ENCODE measurements at regions not wholly inside any gene's neighbourhood (a gene's known extent, or its start where the extent isn't known, plus 50 kb on each side); places are given as distances from the start of the nearest gene placed in this dataset.

DNA sequence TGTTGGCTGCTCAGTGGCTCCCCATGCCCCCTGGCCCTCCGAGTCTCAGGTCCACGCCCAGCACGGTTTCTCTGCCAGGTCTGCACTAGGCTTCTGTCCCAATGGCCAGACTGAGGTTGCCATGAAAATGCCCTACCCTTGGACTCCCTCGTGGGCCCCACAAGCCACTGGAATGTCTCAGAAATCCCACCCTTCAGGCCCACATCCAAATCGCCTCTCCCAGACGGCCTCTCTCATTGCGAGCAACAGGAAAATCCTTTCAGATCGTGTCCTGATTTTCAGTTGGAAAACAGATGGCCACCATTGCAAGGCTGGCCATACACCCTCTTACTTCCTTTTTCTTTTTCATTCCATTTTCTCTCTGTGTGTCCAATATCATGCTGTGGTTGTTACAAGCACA, 77.3 kb downstream of the IRF2BPL start:
- CTCF ChIA-PET: no interaction called here
- POLR2A ChIA-PET: no interaction called here
- no peak for TF ChIP-seq SUZ12 (IDR thresholded peaks at IDR 0.05)
- DNase-seq (ENCODE audit: extremely low spot score): no peak

DNA sequence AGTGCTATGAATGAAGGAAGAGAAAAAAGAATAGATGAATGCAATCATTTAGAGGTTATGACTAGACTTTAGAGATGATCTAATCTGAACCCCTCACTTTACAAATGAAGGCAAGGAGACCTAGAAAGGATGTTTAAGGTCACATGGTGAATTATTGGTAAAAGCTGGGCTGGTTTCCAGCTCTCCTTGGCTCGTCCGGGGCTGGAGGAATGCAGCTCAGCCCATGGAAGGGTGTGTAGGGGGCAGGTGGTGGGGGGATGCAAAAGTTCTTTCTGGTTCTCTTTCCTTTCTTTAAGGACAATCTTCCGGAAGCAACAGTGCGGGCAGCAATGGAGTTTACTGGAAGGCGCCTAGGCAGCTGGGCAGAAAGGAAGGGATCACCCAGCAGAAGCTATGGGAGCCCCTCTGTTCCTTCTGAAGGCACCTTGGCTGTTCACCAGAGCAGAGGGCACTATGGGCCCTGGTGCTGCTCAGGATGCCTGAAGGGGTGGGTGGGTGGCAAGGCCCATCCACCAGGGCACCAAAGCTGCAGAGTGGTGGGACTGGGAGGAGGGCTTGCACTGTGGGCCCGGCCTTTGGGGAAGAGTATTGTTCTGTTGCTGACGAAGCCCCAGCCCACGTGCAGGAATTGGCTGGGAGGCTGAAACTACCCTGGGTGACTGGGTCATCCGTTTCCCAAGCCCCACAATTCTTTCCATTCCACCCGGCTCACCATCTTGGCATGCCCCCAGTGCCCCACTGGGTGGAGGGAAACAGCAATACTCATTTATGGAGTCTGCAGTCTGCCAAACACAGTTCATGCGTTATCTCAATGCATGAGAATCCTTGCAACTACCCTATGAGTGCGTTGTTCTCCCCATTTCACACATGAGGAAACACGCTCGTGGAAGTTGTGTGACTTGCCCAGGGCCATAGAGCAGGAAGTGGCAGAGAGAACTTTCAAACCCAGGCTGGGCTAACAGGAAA, 78.2 kb downstream of the IRF2BPL start:
- no peak for DNase-seq (ENCODE audit: extremely low spot score)
- POLR2A ChIA-PET: interaction anchor here (0.8 kb wide), 1 partner anchor 27 kb away, joined by 3 read pairs; no protein-coding TSS in a partner anchor
- no peak for TF ChIP-seq L3MBTL2 (conservative IDR thresholded peaks at IDR 0.05)
- TF ChIP-seq, protein P1, sequence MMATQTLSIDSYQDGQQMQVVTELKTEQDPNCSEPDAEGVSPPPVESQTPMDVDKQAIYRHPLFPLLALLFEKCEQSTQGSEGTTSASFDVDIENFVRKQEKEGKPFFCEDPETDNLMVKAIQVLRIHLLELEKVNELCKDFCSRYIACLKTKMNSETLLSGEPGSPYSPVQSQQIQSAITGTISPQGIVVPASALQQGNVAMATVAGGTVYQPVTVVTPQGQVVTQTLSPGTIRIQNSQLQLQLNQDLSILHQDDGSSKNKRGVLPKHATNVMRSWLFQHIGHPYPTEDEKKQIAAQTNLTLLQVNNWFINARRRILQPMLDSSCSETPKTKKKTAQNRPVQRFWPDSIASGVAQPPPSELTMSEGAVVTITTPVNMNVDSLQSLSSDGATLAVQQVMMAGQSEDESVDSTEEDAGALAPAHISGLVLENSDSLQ (IDR thresholded peaks at IDR 0.05): no peak
- no peak for TF ChIP-seq CTBP1 (IDR thresholded peaks at IDR 0.05; ENCODE audit: borderline replicate concordance)
- TF ChIP-seq FOXK2 (IDR thresholded peaks at IDR 0.05): no peak
- no peak for TF ChIP-seq NFRKB (IDR thresholded peaks at IDR 0.05)
- TF ChIP-seq FOXA1 (IDR thresholded peaks at IDR 0.05): no peak
- no peak for TF ChIP-seq FOXM1 (IDR thresholded peaks at IDR 0.05; ENCODE audit: borderline replicate concordance)
- TF ChIP-seq BHLHE40 (IDR thresholded peaks at IDR 0.05; ENCODE audit: borderline replicate concordance): no peak
- TF ChIP-seq ELF4 (IDR thresholded peaks at IDR 0.05): no peak
- TF ChIP-seq TARDBP (IDR thresholded peaks at IDR 0.05): no peak
- no peak for TF ChIP-seq HDGF (IDR thresholded peaks at IDR 0.05; ENCODE audit: borderline replicate concordance)
- no peak for TF ChIP-seq LEF1 (IDR thresholded peaks at IDR 0.05; ENCODE audit: borderline replicate concordance)
- no peak for TF ChIP-seq ARNT (IDR thresholded peaks at IDR 0.05)
- TF ChIP-seq SUZ12 (IDR thresholded peaks at IDR 0.05): no peak
- no peak for TF ChIP-seq ZNF384 (IDR thresholded peaks at IDR 0.05)
- CTCF ChIA-PET: interaction anchor here (0.7 to 1.0 kb wide), 3 partner anchors 33 to 120 kb away, joined by 4 read pairs; no protein-coding TSS in a partner anchor

DNA sequence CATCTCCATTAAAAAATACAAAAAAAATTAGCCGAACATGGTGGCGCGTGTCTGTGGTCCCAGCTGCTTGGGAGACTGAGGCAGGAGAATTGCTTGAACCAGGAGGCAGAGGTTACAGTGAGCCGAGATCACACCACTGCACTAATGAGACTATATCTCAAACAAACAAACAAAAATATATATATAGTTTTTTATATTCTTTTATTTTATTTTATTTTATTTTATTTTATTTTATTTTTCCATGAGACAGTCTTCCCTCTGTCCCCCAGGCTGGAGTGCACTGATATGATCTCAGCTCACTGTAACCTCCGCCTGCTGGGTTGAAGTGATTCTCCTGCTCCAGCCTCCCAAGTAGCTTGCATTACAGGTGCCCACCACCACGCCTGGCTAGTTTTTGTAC, 79.5 kb downstream of the IRF2BPL start:
- ChIA-PET CTCF (interaction anchor here (0.6 kb wide), 1 partner anchor 12 kb away, joined by 3 read pairs; no protein-coding TSS in a partner anchor), POLR2A (no interaction called here)
- TF ChIP-seq LEF1 (IDR thresholded peaks at IDR 0.05; ENCODE audit: borderline replicate concordance) (no peak), ELF4 (IDR thresholded peaks at IDR 0.05) (no peak), NFRKB (IDR thresholded peaks at IDR 0.05) (no peak), TARDBP (IDR thresholded peaks at IDR 0.05) (no peak), BHLHE40 (IDR thresholded peaks at IDR 0.05; ENCODE audit: borderline replicate concordance) (no peak), HDGF (IDR thresholded peaks at IDR 0.05; ENCODE audit: borderline replicate concordance) (no peak), SUZ12 (IDR thresholded peaks at IDR 0.05) (no peak), SP1 (IDR thresholded peaks at IDR 0.05) (no peak), FOXA1 (IDR thresholded peaks at IDR 0.05) (no peak), ZNF384 (IDR thresholded peaks at IDR 0.05) (no peak), CTBP1 (IDR thresholded peaks at IDR 0.05; ENCODE audit: borderline replicate concordance) (no peak), FOXM1 (IDR thresholded peaks at IDR 0.05; ENCODE audit: borderline replicate concordance) (no peak), FOXK2 (IDR thresholded peaks at IDR 0.05) (no peak), ARNT (IDR thresholded peaks at IDR 0.05) (no peak), L3MBTL2 (conservative IDR thresholded peaks at IDR 0.05) (no peak)
- TF ChIP-seq, protein P1 (IDR thresholded peaks at IDR 0.05): no peak
- no peak for DNase-seq (ENCODE audit: extremely low spot score)

DNA sequence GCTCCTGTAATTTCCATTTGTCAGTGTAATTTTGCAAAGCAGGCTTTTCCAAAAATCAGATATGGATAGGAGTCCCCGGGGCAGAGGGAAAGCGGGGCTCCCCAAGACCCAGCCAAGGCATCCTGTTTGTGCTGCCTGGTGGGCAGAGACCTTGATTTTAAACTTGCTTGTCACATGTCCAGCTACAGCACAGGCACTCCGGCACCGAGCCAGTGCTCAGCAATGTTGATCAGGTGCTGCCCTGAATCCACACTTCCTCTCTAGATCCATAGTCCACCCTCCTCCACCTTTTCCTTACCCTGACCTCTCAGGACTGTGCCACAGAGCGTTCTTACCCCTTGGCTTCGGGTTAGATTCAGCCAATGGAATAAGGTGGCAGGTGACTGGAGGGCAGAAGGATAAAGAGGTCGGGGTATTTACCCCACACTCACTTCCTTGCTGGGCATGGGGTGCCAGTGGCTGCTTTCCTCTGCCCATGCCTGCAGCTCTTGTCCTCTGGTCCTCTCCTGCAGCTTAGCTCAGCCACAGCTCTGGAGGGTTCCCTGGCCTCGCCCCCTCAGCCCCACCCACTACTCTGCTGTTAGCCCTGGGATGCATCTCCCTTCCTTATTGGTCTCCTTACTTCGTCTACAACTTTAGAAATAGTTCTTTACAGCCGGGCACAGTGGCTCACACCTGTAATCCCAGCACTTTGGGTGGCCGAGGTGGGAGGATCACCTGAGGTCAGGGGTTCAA, 80.1 kb downstream of the IRF2BPL start:
- DNase-seq (ENCODE audit: extremely low spot score): no peak
- POLR2A ChIA-PET: interaction anchor here (0.6 to 1.4 kb wide), 4 partner anchors 7 to 94 kb away, joined by 3 to 9 read pairs (median 4); partner anchors contain the start of gene IRF2BPL
- CTCF ChIA-PET: interaction anchor here (0.6 to 1.5 kb wide), 4 partner anchors 35 to 120 kb away, joined by 3 to 4 read pairs (median 4); no protein-coding TSS in a partner anchor
- TF ChIP-seq FOXM1 (IDR thresholded peaks at IDR 0.05; ENCODE audit: borderline replicate concordance) (no peak), NFRKB (IDR thresholded peaks at IDR 0.05) (no peak), L3MBTL2 (conservative IDR thresholded peaks at IDR 0.05) (no peak)

DNA sequence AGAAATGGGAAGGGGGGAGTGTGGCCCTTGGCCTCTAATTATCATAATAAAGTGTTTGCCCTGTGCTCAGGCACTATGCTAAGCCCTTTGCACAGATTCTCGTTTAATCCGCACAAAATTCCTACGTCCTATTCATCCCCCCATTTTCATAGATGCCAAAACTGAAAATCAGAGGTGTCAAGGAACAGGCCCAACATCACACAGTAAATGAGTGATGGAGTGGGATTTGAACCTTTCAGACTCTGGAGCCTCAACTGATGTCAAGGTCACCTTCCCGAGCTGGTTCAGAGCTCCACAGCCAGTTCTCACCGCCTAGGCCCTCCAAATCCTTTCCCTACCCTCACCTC, 80.7 kb downstream of the IRF2BPL start:
- POLR2A ChIA-PET: interaction anchor here (1.4 kb wide), 3 partner anchors 8 to 80 kb away, joined by 4 to 9 read pairs (median 5); partner anchors contain the start of gene IRF2BPL
- no peak for DNase-seq (ENCODE audit: extremely low spot score)
- CTCF ChIA-PET: interaction anchor here (0.6 to 1.5 kb wide), 4 partner anchors 35 to 121 kb away, joined by 3 to 4 read pairs (median 4); no protein-coding TSS in a partner anchor
- TF ChIP-seq, protein P1 (IDR thresholded peaks at IDR 0.05): no peak
- TF ChIP-seq BHLHE40 (IDR thresholded peaks at IDR 0.05; ENCODE audit: borderline replicate concordance): no peak

Data from HEK293T (cell line).